Endothelial cell of hepatic sinusoid (primary cell): ENCODE measurements at regions not wholly inside any gene's neighbourhood (a gene's known extent, or its start where the extent isn't known, plus 50 kb on each side); places are given as distances from the start of the nearest gene placed in this dataset.

Experiments
- in situ Hi-C: cut with HindIII; loops from 2 replicates; pipeline ENCODE4 v1.10.0; 2017; ENCODE audit warnings: low sequenced_read_pairs

GRCh38 chr2:181114021-181114420, 133.6 kb downstream of the UBE2E3 start:
- in situ Hi-C loops, result no loop called here

- in situ Hi-C loops, result no loop called here
Observed at GRCh38 chr2:181116261-181116660, 135.9 kb downstream of the UBE2E3 start.

- in situ Hi-C loops, result no loop called here
Observed at GRCh38 chr2:181117206-181117925, 137.0 kb downstream of the UBE2E3 start.

- in situ Hi-C loops, result no loop called here
Observed at GRCh38 chr2:181120625-181121024, 140.2 kb downstream of the UBE2E3 start.

GRCh38 chr2:181121996-181122395, 141.6 kb downstream of the UBE2E3 start:
- in situ Hi-C loops, result no loop called here

DNA sequence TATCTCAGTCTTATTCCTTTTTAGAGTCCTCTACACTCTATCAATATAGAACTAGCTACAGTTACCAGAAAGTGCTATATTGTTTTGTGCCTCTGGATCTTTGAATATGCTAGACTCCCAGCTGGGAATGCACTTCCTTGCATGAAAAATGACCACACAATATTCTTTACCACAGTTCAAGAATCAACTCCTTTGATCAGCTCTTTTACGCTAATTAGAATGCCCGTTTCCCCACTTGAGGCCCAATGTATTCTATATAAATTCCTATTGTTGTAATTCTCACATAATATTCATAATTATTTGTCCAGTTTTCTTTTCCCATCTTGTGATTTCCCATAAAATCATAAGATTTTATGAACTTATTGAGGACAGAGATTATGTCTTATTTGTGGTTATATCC, 142.2 kb downstream of the UBE2E3 start:
- in situ Hi-C loops, result no loop called here

DNA sequence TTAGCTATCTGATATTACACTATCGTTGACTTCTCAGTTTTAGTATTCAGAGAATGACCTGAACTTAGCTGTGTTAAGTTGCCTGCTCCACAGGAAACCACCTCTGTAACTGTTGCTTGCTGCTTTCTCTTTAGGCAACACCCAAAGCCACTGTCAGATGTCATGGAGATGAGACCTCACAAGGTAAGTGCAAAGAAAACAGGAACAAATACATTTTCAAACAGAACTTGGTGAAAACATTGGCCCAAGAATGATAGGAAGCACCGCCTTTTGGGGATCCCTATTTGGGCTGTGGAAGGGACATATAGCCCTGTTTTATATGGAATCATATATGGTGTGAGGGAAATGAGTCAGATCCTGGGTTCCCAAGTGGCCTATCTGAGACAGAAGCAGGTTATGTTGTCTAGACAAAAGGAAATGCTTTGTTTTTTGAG, 143.4 kb downstream of the UBE2E3 start:
- in situ Hi-C loops, result no loop called here

DNA sequence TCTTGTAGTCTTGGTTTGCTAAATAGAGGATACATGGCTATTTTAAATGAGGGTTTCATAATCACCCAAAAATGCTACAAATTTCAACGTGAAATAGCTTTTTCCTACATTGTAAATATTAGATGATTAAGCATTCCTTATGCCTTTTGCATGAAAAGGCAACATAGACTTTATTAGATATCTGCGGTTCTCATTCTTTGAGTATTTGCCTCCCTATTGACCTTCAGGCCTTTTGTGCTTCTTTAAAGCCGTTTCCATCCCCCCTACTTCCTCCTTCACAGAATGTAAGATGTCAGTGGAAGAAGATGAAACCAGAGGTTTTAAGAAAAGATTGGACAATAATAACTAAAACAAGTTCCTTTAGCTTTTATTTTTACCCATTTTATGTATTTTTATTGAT, 144.1 kb downstream of the UBE2E3 start:
- in situ Hi-C loops, result no loop called here

GRCh38 chr2:181125359-181125758, 145.0 kb downstream of the UBE2E3 start:
- in situ Hi-C loops, result no loop called here

DNA sequence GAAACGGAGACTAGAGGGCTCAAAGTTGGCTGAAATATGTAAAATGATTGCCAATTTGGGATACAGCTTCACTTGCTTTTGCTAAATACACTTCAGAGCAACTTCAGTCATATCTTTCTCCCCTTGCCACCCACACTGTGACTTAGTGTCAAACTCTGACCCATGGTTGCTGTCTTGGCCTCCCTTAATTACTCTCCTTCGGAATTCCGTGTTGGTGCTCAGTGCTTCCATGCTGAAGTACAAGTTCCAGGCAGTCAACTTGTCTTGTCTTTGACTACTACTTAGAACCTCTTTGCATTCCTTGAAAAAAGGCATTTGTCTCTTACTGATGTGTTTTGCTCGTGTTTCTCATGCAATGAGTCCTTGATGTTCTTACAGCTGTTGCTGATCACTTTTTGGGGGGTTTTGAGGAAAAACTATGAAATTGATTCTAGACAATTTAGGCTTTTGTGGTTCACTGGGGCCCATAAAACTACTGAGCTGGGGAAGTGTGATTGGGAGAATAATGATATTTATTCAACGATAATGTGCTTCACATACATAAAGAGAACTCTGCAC, 146.0 kb downstream of the UBE2E3 start:
- in situ Hi-C loops, result no loop called here

DNA sequence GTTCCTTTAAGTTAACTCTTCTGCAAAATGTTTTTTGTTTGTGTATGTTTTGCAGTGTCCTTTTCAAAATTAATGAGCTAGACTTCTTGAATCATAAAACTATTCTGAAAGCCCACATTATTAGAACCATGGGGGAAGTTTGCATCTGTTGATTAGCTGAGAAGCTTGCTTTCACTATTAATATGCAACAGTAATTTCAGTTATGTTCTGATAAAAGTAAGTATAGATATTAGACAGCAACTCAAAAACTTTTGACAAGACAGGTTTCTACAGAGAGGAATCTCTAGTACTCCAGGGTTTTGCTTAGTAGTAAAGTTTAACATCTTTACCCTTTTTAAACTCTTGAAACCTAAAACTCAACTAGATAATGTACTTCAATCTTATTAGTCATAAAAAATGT, 147.8 kb downstream of the UBE2E3 start:
- in situ Hi-C loops, result no loop called here

DNA sequence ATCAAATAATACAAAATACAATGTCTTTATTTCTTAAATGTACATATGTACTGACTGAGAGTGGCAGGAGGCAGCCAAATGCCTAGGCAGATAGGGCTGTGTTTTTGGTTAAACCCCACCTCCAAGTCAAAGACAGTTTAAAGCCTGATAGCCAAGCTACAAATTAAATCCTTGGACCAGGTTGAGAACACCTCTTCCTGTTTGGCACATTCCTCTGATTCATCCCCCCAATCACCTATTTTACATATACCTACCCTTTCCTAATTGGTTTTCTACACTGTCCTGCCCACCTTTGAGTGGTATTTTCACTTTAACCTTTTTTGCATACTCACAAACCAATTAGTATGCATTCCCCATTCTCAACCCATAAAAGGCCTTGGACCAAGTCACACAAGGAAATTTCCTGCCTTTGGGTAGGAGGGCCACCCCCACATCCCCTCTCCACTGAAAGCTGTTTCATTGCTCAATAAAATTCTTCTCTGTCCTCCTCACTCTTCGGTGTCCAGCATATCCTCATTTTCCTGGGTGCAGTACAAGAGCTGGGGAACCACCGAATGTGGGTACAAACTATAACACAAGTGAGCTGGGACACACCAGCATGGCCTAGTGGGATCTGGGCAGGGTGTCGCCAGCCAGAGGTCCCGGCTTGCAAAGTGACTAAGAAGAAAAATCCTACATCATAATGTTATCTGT, 149.1 kb downstream of the UBE2E3 start:
- in situ Hi-C loops, result no loop called here

GRCh38 chr2:181130686-181131085, 150.3 kb downstream of the UBE2E3 start:
- in situ Hi-C loops, result no loop called here

GRCh38 chr2:181131584-181131983, 151.2 kb downstream of the UBE2E3 start:
- in situ Hi-C loops, result no loop called here

GRCh38 chr2:181138816-181139215, 158.4 kb downstream of the UBE2E3 start:
- in situ Hi-C loops, result no loop called here

- in situ Hi-C loops, result no loop called here
Observed at GRCh38 chr2:181139831-181140230, 159.4 kb downstream of the UBE2E3 start.

GRCh38 chr2:181140414-181140813, 160.0 kb downstream of the UBE2E3 start:
- in situ Hi-C loops, result no loop called here

DNA sequence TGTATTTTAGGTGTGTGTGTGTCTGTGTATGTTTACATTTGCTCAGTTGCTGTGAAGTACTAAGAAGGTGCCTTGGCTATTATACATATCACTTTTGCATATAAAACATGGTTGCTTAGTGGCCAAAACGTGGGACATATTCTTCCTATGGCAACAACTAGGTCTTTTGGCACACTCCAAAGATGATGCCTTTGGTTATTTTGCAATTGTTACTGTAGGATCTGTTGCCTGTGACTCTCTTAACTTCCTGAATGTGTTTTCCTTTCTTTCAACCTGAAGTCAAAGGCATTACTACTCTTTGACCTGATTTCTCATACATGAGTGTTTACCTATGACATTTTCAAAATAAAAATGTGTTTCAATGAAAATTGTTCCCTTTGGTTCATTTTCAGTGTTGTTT, 160.5 kb downstream of the UBE2E3 start:
- in situ Hi-C loops, result no loop called here

DNA sequence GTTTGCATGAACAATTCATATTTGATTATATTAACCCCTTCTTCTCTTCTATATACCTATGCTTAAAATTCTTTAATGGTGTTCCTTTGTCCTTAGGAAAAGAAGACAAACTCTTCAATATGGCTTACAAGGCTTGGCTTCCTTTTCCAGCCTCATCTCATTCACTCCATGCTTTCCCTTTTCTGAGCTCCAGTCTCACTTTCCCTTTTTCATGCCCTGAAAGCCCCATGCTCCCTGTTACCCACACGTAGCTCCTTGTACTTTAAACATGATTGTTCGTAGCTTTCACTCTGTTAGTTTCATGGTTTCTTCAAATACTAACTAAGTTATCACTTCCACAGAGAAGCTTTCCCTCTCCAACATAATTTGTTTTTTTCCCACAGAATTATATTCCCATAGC, 161.3 kb downstream of the UBE2E3 start:
- in situ Hi-C loops, result no loop called here

DNA sequence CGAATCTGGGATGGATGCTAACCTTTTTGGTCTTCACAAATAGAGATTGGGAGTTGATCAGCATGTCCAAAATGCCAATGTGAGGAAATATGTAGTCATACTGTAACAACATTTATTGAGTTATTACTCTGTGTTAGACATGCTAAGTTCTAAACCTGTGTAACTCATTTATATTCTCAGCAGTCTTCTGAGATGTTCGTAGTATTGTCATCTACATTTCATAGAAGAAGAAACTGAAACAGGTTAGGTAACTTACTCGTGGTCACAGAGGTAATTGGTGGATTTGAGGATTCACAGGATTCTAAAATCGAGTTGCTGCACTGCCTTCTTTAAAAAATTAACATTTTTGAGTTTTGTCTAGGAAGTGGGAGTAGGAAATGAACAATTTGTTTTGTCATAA, 162.1 kb downstream of the UBE2E3 start:
- in situ Hi-C loops, result no loop called here

DNA sequence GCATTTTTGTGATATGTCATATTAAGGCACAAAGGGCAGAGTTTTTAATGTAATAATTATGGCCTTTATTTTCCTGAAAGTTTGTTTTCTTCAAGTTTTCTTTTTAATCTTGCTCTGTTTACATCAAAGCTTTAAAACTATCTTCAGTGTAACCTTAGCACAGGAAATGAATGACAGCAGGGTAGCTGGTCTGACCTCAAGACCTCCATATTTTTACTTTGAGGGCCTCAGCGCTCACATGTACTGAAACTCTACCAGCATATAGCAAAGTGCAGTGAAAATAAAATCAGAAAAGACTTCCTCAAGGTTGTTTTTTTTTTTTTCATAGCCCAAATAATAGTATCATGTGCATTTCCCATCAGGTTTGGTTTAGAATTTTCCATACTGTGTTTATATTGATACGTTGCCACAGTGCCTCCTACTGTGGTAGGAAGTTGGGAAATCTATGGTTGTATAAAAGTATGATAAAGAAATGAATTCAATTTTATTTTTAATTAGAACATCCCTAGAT, 163.4 kb downstream of the UBE2E3 start:
- in situ Hi-C loops, result no loop called here

- in situ Hi-C loops, result no loop called here
Observed at GRCh38 chr2:181145645-181146044, 165.2 kb downstream of the UBE2E3 start.
